H1 (cell line): ENCODE measurements at regions not wholly inside any gene's neighbourhood (a gene's known extent, or its start where the extent isn't known, plus 50 kb on each side); places are given as distances from the start of the nearest gene placed in this dataset.

Experiments
- EZH2 ChIP-seq: fragments of 200-600 bp; sonication (generic); IDR thresholded peaks from 2 replicates; pipeline ENCODE4 v1.7.1; 2012; ENCODE audit warnings: low read depth, mild to moderate bottlenecking, moderate library complexity, low read length, inconsistent platforms; ENCODE audit not compliant: severe bottlenecking
- POLR2A ChIP-seq, 2 experiments: IDR thresholded peaks; 1 replicate in 1 of 2; 2 replicates in 1 of 2; pipeline ENCODE4 v1.6.1; 2011; ENCODE audit warnings: low read depth in 2 of 2, low read length in 2 of 2, mild to moderate bottlenecking in 2 of 2; ENCODE audit errors: control extremely low read depth in 1 of 2
- RAD21 ChIP-seq, 2 experiments: IDR thresholded peaks in 1 of 2; conservative IDR thresholded peaks in 1 of 2; 2 replicates each; pipeline ENCODE4 v1.6.1; 2011; ENCODE audit warnings: low read depth in 2 of 2, low read length in 2 of 2, improper control_type of control experiment in 1 of 2, inconsistent platforms in 1 of 2, mild to moderate bottlenecking in 1 of 2, moderate library complexity in 1 of 2
- RNF2 ChIP-seq: fragments of 200-900, 300-1000 bp; sonication (generic); IDR thresholded peaks from 2 replicates; pipeline ENCODE4 v1.7.1; 2016; ENCODE audit warnings: borderline replicate concordance, low read depth, mild to moderate bottlenecking, antibody characterized with exemption, low read length; ENCODE audit not compliant: poor library complexity, severe bottlenecking; ENCODE audit errors: missing control alignments
- TAF1 ChIP-seq: IDR thresholded peaks from 2 replicates; pipeline ENCODE4 v1.6.1; 2011; ENCODE audit warnings: mild to moderate bottlenecking, low read depth, low read length
- TF ChIP-seq, protein P1 (sequence below), 3 experiments: IDR thresholded peaks; 1 replicate in 2 of 3; 2 replicates in 1 of 3; pipeline versions ENCODE4 v1.5.1 to v1.6.1; 2011; ENCODE audit warnings: low read length in 3 of 3, mild to moderate bottlenecking in 3 of 3, inconsistent platforms in 2 of 3, low read depth in 1 of 3, moderate library complexity in 1 of 3; ENCODE audit not compliant: insufficient read depth in 1 of 3; ENCODE audit errors: control extremely low read depth in 1 of 3

DNA sequence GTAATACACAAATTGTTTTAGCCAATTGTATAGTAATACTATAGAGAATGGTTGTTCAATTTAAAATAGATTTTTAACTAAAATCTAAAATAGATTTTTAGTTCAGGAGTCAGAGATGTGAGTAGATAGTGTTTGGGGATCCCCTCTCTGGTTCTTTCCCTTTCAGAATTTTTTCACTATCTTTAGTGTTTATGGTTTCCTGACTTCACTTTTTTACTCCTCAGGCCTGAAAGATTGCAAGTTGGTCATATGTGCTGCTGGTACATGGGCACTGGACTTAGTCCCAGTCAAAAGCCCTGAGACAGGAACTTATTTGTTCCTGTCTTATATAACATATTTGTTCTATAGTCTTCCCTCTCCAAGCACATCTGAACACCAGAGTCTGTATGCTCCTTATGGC, 96.8 kb upstream of the ATP1B1 start:
- TF ChIP-seq RAD21 (IDR thresholded peaks at IDR 0.05 in 1 of 2, conservative IDR thresholded peaks at IDR 0.05 in 1 of 2; ENCODE audit: low read depth in 2 of 2, low read length in 2 of 2) (no peak), POLR2A (IDR thresholded peaks at IDR 0.05; ENCODE audit: control extremely low read depth in 1 of 2, low read depth in 2 of 2, low read length in 2 of 2) (no peak), EZH2 (no peak), RNF2 (no peak), TAF1 (no peak)
- TF ChIP-seq, protein P1, sequence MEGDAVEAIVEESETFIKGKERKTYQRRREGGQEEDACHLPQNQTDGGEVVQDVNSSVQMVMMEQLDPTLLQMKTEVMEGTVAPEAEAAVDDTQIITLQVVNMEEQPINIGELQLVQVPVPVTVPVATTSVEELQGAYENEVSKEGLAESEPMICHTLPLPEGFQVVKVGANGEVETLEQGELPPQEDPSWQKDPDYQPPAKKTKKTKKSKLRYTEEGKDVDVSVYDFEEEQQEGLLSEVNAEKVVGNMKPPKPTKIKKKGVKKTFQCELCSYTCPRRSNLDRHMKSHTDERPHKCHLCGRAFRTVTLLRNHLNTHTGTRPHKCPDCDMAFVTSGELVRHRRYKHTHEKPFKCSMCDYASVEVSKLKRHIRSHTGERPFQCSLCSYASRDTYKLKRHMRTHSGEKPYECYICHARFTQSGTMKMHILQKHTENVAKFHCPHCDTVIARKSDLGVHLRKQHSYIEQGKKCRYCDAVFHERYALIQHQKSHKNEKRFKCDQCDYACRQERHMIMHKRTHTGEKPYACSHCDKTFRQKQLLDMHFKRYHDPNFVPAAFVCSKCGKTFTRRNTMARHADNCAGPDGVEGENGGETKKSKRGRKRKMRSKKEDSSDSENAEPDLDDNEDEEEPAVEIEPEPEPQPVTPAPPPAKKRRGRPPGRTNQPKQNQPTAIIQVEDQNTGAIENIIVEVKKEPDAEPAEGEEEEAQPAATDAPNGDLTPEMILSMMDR (IDR thresholded peaks at IDR 0.05; ENCODE audit: control extremely low read depth in 1 of 3, insufficient read depth in 1 of 3, low read depth in 1 of 3, low read length in 3 of 3) = no peak
